NCI-H146 (cell line): ENCODE measurements at regions not wholly inside any gene's neighbourhood (a gene's known extent, or its start where the extent isn't known, plus 50 kb on each side); places are given as distances from the start of the nearest gene placed in this dataset.

Experiments
- DNase-seq: peaks from one replicate; lab custom pipeline; 2025; lab: John Stamatoyannopoulos, UW

- no peak for DNase-seq
Measured at GRCh38 chr4:77367638-77368037, 210.6 kb downstream of the CCNG2 start.

- DNase-seq = no peak
Measured at GRCh38 chr4:77372375-77372774, 215.4 kb downstream of the CCNG2 start.

DNA sequence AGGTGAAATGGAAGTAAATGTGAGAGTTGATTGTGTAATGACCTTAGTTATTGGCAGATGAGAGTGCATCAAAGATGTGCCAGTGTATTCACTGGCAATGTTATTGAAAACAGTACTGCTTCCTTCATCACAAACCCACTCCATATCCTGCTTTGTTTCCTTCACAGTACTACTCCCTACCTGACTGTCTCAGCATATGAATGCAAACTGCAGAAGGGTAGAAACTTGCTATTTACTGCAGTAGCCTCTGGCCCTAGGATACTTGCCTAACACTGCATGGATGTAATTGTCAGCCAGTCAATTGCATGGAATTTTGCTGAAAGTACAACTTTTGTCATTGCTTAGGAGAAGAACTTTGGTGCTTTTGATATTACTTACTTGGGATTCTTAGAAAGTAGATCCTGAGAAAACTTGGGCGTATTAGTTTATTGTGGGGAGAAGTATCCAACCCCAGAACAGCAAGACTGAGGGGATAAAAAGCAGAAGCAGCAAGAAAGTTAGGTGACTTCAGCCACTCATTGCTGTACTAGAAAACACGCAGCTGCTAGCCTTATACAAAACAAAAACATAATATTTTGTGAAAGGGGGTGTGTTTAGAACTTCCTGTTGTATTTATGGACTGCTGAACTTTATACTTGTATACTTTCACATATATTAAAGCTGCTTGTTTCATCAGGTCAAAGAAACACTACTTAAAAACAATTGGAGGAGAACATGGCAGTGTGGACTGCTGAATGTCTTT lies 219.0 kb downstream of the CCNG2 start:
- DNase-seq = no peak

- no peak for DNase-seq
Measured at GRCh38 chr4:77376788-77377460, 219.9 kb downstream of the CCNG2 start.

DNA sequence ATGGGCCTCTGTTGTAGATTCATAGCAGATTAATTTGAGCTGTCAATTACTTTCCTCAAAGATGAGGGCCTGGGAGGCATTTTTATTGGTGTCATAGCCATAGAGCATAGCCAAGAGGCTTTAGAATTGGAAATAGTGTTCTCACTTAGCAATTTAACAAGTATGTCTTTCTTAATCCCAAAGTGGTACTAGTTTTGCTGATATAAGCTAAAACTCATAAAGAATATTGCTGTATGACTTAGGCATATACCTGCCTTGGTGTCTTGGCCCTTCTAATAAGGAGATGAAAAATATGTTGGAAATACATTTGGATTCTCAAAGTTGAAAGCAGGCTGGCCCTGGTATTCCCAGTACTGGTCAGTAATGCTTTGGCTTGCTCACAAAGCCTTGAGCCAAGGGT lies 221.5 kb upstream of the CXCL13 start:
- DNase-seq = no peak

DNA sequence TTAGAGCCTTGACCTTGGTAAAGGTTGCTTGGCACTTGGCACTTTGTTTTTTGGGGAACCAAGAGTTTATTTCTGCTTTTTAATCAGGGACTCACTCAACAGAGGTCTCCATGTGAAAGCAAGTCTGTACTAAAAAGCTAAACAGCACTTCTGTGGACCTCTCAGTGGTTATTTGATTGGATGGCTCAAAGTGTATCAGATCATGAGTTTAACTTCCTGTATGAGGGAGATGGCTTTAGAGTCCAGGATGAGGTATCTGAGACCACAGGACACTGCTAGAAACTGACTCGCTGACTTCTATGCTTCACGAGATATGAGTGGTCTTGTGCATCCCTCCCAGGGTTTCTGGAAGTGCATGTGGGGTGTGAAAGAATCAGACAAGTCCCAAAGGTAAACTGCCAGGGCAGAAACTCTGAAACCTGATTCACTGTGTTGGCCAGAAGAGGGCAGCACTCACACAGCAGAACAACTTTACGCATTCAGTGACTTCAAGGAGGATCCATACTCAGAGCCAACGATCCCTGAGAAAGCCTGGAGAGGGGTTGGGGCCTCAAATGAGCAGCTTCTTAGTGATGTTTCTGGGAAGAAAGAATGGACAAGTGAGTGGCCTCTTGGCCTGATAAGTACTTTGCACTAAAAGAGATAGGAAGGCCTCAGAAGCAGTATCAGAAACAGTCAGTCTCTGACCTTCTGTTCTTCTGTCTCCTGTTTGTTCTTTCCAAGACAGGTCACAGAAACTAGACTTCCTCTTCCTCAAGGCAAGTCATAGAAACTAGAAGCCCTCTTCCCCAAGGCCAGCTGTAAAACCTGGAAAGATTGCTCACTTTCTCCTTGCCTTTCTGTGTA lies 220.3 kb upstream of the CXCL13 start:
- DNase-seq = peak; percentile 40

DNA sequence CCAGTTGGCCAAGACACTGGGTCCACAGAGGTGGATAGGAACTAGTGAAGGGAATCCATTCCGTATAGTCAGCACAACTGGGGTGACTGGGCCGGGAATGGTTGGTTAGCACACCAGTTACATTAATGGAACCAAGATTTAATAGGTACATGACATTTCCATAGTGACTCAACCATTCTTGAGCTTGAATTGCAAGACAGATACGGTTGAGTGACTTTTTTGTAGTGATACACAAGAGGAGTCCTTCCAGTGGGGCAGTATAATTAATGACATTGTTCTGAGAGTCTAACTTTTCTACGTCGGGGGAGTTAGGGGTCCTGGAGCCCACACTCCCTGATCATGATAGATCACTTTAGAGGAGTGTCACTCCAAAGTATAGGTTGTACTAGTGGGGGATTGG lies 211.6 kb upstream of the CXCL13 start:
- DNase-seq = no peak

- DNase-seq = no peak
Measured at GRCh38 chr4:77395481-77395880, 210.1 kb upstream of the CXCL13 start.

DNA sequence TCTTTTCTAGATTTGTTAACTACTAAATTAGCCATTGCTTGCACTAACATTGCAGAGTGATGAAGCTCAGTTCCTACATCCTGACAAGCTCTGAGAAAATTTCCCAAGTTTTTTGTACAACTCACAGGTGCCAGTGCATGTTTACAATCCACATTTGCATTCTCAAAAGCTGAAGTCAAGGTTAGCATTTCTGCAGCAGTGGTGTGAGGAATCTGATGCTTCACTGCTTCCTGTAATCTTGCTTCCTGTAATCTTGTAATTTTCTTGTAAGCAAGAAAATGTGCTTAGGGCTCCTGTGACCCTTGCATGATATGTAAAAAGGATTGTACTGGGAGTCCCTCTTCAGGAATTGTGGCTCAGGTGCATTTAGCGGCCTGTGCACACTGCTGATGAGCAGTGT lies 207.4 kb upstream of the CXCL13 start:
- DNase-seq = no peak

DNA sequence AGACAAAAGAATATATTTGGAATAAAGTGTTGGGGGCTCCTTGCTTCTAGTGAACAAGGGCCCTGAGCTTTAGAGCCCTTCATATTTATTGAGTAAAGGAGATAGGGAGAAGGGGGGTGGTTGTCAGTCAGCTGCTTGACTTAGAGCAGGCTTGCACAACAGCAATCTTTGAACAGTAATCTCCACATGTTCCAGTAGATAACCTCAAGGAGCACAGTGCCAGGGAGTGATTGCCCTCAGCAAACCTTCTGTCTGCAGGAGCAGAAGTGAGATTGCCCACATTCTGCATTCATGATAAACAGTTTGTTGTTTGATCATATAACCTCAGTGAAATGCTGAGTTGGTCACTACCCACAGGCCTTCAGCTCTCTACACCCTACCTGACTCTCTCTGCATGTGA lies 205.8 kb upstream of the CXCL13 start:
- no peak for DNase-seq

GRCh38 chr4:77413766-77414165 lies 191.9 kb upstream of the CXCL13 start:
- no peak for DNase-seq

- no peak for DNase-seq
Measured at GRCh38 chr4:77415689-77416088, 189.9 kb upstream of the CXCL13 start.

GRCh38 chr4:77418333-77418732 lies 187.3 kb upstream of the CXCL13 start:
- DNase-seq = no peak

GRCh38 chr4:77430847-77431246 lies 174.8 kb upstream of the CXCL13 start:
- no peak for DNase-seq

GRCh38 chr4:77431546-77431945 lies 174.1 kb upstream of the CXCL13 start:
- no peak for DNase-seq

DNA sequence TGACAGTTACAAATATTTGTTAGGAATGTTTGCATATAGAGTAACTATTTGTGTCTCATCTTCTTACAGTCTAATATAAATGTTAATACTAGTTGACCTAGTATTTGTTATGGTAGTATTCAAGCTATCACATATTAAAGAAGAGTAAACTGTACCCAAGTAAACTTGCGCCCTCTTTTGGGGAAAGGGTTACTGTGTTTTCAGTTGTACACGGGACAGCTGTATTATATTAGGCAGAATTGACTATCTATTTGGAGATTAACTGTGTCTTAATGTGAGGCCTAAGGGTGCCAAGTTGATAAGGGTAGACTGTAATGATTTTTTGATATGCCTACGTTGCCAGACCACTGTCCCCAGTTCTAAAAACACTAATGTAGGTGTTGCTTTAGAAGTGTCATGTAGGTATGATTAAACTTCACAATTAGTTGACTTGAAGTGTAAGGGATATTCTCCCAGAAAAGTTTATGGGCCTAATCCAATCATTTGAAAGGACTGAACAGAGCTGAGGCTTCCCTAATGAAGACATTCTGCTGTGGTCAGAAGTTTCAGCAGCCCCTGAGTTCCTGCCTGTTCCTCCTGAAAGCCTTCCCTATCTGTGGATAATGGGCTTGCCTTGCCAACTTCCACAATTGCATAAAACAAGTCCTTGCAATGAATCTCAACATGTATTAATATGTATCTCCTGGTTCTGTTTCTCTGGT lies 172.8 kb upstream of the CXCL13 start:
- DNase-seq = no peak

- DNase-seq = peak; percentile 7
Measured at GRCh38 chr4:77433418-77433733, 172.2 kb upstream of the CXCL13 start.

GRCh38 chr4:77434299-77435092 lies 171.1 kb upstream of the CXCL13 start:
- DNase-seq = no peak

DNA sequence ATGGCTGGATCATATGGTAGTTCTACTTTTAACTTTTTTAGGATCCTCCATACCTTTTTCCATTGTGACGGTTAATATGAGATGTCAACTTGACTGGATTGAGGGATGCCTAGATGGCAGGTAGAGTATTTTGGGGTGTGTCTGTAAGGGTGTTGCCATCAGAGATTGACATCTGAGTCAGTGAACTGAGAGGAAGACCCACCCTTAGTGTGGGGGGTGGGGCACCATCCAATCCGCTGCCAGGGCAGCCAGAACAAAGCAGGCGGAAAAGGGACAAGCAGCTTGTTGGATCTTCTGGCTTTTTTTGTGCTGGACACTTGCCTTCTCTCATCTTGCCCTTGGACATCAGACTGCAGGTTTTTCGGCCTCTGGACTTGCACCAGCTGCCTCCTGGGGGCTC lies 168.5 kb upstream of the CXCL13 start:
- no peak for DNase-seq

- no peak for DNase-seq
Measured at GRCh38 chr4:77438549-77438948, 167.1 kb upstream of the CXCL13 start.

DNA sequence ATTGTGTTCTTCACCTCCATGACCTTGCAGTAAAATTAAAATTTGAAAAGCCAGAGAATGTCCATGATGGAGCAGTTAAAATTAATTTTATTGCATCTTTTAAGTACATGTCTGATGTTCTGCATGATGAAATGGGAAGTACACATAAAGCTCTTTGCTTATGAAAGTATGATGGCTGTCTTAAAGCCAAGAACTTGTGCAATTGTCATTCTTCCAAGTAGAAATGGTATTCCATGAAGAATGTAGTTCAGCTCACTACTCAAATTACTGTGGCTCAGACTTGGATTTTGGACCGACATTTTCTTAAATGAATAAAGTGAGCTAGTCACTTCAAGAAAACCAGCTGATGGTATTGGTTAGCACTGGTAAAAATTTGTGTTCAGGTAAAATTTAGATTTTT lies 161.7 kb upstream of the CXCL13 start:
- no peak for DNase-seq

DNA sequence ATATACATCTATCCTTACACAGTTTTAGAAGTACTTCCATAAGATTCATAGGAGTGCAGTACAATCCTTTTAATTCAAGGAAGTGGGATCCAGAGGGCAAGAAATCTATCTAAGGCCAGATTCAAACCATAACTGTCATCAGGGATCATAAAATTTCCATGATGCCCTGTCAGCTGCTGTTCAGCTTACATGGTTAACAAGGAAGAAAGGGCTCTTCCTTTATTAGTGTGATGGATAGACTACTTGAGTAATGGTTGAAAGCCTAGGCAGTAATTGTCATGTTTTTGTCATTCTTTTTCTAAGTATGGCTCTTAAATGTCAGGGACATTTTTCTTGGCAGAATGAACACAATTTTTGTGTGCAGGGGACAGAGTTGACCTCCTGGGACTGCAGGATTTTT lies 159.8 kb upstream of the CXCL13 start:
- no peak for DNase-seq
